GM18505 (cell line): ENCODE measurements at regions not wholly inside any gene's neighbourhood (a gene's known extent, or its start where the extent isn't known, plus 50 kb on each side); places are given as distances from the start of the nearest gene placed in this dataset.
"Not testable (repeated sequence)": the region's sequence is repeated elsewhere in the genome, so short reads cannot be mapped to it uniquely, and the experiment has no call there.

ENCODE experiments used
- ATAC-seq: cut with Tn5 transposase; IDR thresholded peaks from one replicate; pipeline ENCODE4 v1.9.1; 2021; ENCODE audit not compliant: unreplicated experiment
- POLR2A ChIP-seq: IDR thresholded peaks from 4 replicates; pipeline ENCODE4 v1.6.1; 2011; ENCODE audit warnings: borderline replicate concordance; ENCODE audit not compliant: insufficient read depth, insufficient read length; ENCODE audit errors: extremely low read depth

- TF ChIP-seq POLR2A, result no peak
- no peak for ATAC-seq
These were observed 480.5 kb downstream of the PCNX1 start for GRCh38 chr14:71387753-71388152.

- no peak for TF ChIP-seq POLR2A
- ATAC-seq, result no peak
These were observed 481.1 kb downstream of the PCNX1 start for GRCh38 chr14:71388336-71388735.

GRCh38 chr14:71388862-71389261 is 481.6 kb downstream of the PCNX1 start:
- TF ChIP-seq POLR2A, result no peak
- ATAC-seq, result no peak

GRCh38 chr14:71394386-71394785 is 487.1 kb downstream of the PCNX1 start:
- ATAC-seq, result no peak
- no peak for TF ChIP-seq POLR2A

- no peak for ATAC-seq
- no peak for TF ChIP-seq POLR2A
These were observed 487.9 kb downstream of the PCNX1 start for GRCh38 chr14:71395151-71395604.

- no peak for ATAC-seq
- TF ChIP-seq POLR2A, result no peak
These were observed 488.4 kb downstream of the PCNX1 start for GRCh38 chr14:71395636-71396035.

GRCh38 chr14:71396050-71396677 is 488.9 kb downstream of the PCNX1 start:
- no peak for ATAC-seq
- TF ChIP-seq POLR2A, result no peak

- TF ChIP-seq POLR2A, result no peak
- ATAC-seq, result no peak
These were observed 490.1 kb downstream of the PCNX1 start for GRCh38 chr14:71397371-71397770.

GRCh38 chr14:71398450-71398849 is 491.2 kb downstream of the PCNX1 start:
- ATAC-seq, result peak; percentile 10

GRCh38 chr14:71399057-71399487 is 491.8 kb downstream of the PCNX1 start:
- peak; percentile 22 for TF ChIP-seq POLR2A
- peak; percentile 70 for ATAC-seq

More at GRCh38 chr14:71398450-71398849, 491.2 kb downstream of the PCNX1 start:
- TF ChIP-seq POLR2A, result no peak

GRCh38 chr14:71400871-71401321 is 493.6 kb downstream of the PCNX1 start:
- TF ChIP-seq POLR2A, result peak; percentile 51
- ATAC-seq, result no peak

GRCh38 chr14:71402415-71402814 is 495.2 kb downstream of the PCNX1 start:
- not testable (repeated sequence) for ATAC-seq

GRCh38 chr14:71403656-71404055 is 496.4 kb downstream of the PCNX1 start:
- TF ChIP-seq POLR2A, result no peak
- no peak for ATAC-seq

- no peak for TF ChIP-seq POLR2A
- no peak for ATAC-seq
These were observed 498.4 kb downstream of the PCNX1 start for GRCh38 chr14:71405676-71406075.
